Suprapubic skin (tissue), 4 donors: ENCODE measurements at regions not wholly inside any gene's neighbourhood (a gene's known extent, or its start where the extent isn't known, plus 50 kb on each side); places are given as distances from the start of the nearest gene placed in this dataset.

ENCODE experiments used
- CTCF ChIP-seq, 2 donors: fragments of 200-600 bp in 1 of 2; fragments of 450-650 bp in 1 of 2; sonication (generic) in 1 of 2; IDR thresholded peaks; one replicate each; pipeline ENCODE4 v1.5.1; 2016 to 2019; ENCODE audit warnings: antibody characterized with exemption in 2 of 2, mild to moderate bottlenecking in 1 of 2, moderate library complexity in 1 of 2
- EP300 ChIP-seq: sonication (generic); formaldehyde crosslinking; IDR thresholded peaks from one replicate; pipeline ENCODE4 v1.6.1; 2017; ENCODE audit warnings: antibody characterized with exemption
- POLR2A ChIP-seq, 2 donors: fragments of 450-650 bp; IDR thresholded peaks; one replicate each; pipeline ENCODE4 v1.6.1; 2017; ENCODE audit warnings: antibody characterized with exemption in 2 of 2, mild to moderate bottlenecking in 2 of 2, moderate library complexity in 2 of 2
- POLR2AphosphoS5 ChIP-seq, 3 donors: sonication (generic); formaldehyde crosslinking; IDR thresholded peaks; one replicate each; pipeline ENCODE4 v1.6.1; 2017; ENCODE audit warnings: antibody characterized with exemption in 3 of 3

DNA sequence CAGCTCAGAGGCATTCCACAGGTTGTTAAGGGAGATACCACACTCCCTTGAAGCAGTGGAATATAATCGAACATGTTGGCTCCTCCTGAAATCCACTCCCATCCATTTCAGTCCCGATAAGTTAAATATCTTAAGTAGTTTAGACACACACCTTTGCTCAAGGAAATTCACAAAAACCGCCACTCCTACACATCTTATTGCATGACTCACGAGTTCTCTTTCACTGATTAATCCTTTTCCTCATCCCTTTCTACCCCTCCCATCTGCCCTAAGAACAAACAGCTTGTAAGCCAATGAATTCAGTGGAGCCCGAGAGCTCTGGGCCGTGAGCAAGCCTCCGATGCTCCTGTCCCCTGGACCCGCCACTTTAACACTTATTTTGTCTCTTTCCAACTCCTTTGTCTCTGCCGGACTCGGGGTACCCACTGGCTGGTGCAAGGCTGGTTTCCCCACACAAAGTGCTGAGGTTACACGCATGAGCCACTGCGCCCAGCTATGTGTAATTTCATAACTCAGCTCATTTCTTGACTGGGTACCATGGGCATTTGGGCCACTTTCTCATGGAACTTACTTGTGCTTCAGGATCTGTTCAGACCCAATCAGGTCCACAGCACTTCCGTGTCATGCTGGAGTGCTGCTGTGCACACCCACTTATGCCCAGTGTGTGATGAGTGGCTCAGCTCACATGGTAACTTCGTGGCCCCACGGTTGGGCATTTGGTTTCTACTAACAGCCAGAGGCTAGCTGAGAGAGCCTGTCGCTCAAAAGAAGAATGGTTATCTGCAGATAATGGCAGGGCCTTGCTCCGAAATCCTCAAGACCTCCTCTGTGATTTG, 171.8 kb upstream of the ALG10B start:
- TF ChIP-seq EP300 (no peak), CTCF (IDR thresholded peaks at IDR 0.05) (no peak), POLR2A (IDR thresholded peaks at IDR 0.05) (no peak), POLR2AphosphoS5 (IDR thresholded peaks at IDR 0.05) (no peak)
